GM20000 (cell line): ENCODE measurements at regions not wholly inside any gene's neighbourhood (a gene's known extent, or its start where the extent isn't known, plus 50 kb on each side); places are given as distances from the start of the nearest gene placed in this dataset.

Experiments used
- DNase-seq: peaks from one replicate; pipeline ENCODE4 v3.0.0; 2012; ENCODE audit warnings: low spot score
- CTCF ChIP-seq: IDR thresholded peaks from 2 replicates; pipeline ENCODE4 v1.5.1; 2012; ENCODE audit warnings: mild to moderate bottlenecking, control low read depth; ENCODE audit errors: extremely low read depth, missing control alignments

DNA sequence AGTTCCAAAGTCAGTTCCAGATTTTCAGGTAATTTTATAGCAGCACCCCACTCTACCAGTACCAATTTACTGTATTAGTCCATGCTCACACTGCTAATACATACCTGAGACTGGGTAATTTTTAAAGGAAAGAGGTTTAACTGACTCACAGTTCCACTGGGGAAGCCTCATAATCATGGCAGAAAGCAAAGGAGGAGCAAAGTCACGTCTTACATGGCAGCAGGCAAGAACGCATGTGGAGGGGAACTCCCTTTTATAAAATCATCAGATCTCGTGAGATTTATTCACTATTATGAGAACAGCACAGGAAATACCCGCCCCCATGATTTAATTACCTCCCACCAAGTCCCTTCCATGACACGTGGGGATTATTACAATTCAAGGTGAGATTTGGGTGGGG, 142.4 kb downstream of the AHR start:
- TF ChIP-seq CTCF: no peak
- DNase-seq: no peak

GRCh38 chr7:17441557-17441956, 143.1 kb downstream of the AHR start:
- no peak for DNase-seq
- TF ChIP-seq CTCF: no peak

GRCh38 chr7:17444151-17444550, 145.7 kb downstream of the AHR start:
- TF ChIP-seq CTCF: no peak
- no peak for DNase-seq

GRCh38 chr7:17444673-17445072, 146.2 kb downstream of the AHR start:
- TF ChIP-seq CTCF: no peak
- no peak for DNase-seq

GRCh38 chr7:17446340-17446739, 147.9 kb downstream of the AHR start:
- DNase-seq: no peak
- no peak for TF ChIP-seq CTCF

GRCh38 chr7:17447728-17448478, 149.5 kb downstream of the AHR start:
- DNase-seq: no peak
- no peak for TF ChIP-seq CTCF

GRCh38 chr7:17448479-17449423, 150.3 kb downstream of the AHR start:
- no peak for DNase-seq
- TF ChIP-seq CTCF: no peak
